GM12865 (cell line): ENCODE measurements at regions not wholly inside any gene's neighbourhood (a gene's known extent, or its start where the extent isn't known, plus 50 kb on each side); places are given as distances from the start of the nearest gene placed in this dataset.

Experiments
- DNase-seq: peaks from one replicate; pipeline ENCODE4 v3.0.0; 2010; ENCODE audit warnings: low read depth
- H3K4me3 ChIP-seq: 2 replicates; pipeline ENCODE4 v1.5.1; 2011; ENCODE audit warnings: mild to moderate bottlenecking, low read depth, low read length, control low read depth
- TF ChIP-seq, protein P1 (sequence below): IDR thresholded peaks from 2 replicates; pipeline ENCODE4 v1.5.1; 2011; ENCODE audit warnings: low read length, control low read depth, low read depth, inconsistent platforms; ENCODE audit not compliant: insufficient read depth; ENCODE audit errors: missing control alignments

DNA sequence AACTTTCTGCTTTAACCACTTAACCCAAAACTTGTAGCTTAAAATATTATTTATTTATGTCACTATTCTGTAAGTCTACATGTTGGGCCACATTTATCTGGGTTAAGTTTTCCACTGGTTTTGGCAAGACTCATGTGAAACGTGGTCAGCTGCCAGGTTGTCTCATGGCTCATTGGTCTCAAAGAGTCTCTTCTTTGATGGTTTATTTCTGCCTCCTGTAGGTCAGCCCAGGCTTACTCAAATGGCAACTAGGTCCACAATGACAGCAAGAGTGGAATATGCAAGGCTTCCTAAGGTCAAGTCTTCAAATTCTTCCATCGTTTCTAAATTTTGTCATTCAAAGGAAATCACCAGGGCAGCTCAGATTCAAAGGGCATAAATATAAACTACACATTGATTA is 828.7 kb downstream of the PCDH7 start:
- DNase-seq, result no peak
- TF ChIP-seq, protein P1, sequence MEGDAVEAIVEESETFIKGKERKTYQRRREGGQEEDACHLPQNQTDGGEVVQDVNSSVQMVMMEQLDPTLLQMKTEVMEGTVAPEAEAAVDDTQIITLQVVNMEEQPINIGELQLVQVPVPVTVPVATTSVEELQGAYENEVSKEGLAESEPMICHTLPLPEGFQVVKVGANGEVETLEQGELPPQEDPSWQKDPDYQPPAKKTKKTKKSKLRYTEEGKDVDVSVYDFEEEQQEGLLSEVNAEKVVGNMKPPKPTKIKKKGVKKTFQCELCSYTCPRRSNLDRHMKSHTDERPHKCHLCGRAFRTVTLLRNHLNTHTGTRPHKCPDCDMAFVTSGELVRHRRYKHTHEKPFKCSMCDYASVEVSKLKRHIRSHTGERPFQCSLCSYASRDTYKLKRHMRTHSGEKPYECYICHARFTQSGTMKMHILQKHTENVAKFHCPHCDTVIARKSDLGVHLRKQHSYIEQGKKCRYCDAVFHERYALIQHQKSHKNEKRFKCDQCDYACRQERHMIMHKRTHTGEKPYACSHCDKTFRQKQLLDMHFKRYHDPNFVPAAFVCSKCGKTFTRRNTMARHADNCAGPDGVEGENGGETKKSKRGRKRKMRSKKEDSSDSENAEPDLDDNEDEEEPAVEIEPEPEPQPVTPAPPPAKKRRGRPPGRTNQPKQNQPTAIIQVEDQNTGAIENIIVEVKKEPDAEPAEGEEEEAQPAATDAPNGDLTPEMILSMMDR, result no peak
- no peak overlapping the region for H3K4me3 ChIP-seq

DNA sequence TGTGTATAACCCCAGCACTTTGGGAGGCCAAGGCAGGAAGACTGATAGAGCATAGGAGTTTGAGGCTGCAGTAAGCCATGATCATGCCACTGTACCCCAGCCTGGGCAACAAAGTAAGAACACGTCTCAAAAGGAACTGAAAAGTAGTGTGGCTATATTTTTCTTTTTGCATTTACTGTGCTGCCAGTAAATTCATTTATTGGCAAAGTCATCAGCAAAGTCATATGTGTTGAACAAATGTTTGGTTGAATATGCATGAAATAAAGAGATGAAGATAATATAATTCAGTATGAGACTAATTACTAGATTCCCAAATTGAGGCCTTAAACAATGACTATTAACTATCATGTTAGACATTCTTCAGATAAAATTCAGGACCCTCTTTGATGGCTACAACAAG is 829.1 kb downstream of the PCDH7 start:
- TF ChIP-seq, protein P1, result no peak
- DNase-seq, result no peak
- H3K4me3 ChIP-seq, result no peak overlapping the region

DNA sequence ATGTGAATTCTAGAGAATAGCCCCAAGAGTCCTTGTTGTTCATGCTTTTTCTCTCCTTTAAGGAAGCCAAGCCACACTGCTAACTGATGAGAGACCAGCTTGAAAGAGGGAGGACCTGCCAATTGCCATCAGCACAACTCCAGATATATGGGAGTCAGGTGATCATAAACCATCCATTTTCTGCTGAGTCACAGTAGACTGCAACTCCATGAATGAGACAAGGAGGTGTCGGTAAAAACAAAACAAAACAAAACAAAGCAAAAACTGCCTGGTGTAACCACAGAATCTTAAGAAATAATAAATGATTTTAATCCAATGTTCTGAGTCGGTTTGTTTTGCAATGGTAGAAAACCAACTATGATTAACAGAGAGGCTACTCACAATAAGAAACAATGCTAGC is 837.3 kb downstream of the PCDH7 start:
- TF ChIP-seq, protein P1, result no peak
- no peak for DNase-seq
- H3K4me3 ChIP-seq, result no peak overlapping the region

DNA sequence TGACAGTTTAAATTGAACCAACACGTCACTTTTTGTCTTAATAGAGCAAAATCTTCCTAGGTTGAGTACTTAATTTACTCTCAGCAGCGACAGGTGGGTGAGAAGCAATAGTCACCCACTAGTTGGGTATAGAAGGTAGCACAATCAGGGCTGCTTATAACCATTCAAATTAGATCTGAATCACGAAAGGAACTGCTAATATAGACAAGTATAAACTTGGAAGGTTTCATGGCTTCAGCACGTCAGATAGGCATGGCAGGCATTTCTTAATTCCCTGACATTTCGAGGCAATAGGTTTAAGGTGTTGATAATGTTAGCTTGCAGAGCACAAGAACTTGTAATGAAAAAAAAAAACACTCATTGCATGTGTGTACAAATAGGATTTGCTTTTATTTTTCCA is 853.4 kb downstream of the PCDH7 start:
- DNase-seq, result no peak
- no peak overlapping the region for H3K4me3 ChIP-seq
- TF ChIP-seq, protein P1, result no peak

DNA sequence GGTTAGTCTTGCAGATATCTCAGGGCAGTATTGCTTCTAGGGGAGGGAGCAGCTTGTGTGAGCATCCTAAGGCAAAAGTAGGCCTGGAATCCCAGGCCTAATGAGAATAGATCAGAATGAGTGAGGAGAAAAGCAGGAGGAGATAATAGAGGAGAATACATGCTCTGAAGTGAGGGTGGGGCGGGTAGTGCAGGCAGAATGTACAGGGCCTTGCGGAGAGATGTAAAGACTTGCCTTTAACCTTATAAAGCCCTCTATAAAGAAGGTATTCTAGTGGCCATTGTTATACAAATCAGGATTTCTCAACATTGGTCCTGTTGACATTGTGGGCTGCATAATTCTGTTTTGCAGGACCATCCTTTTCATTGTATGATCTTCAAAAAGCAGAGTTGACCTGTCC is 855.3 kb downstream of the PCDH7 start:
- no peak overlapping the region for H3K4me3 ChIP-seq
- no peak for DNase-seq
- TF ChIP-seq, protein P1, result no peak

DNA sequence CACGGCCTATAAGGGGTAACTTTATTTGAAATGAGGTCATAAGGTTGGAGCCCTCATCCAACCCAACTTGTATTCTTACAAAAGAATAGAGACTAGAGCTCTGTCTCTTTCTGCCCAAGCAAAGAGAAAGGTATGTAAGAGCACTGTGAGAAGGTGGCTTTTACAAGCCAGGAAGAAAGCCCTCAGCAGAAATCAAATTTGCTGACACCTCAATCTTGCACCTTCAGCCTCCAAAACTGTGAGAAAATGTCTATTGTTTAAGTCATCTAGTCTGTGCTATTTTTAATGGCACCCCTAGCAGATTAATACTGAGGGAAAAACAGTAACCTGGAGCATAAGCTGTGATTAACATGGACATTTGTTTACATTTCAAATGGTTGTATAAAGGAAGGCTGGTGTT is 860.7 kb downstream of the PCDH7 start:
- TF ChIP-seq, protein P1, result no peak
- DNase-seq, result no peak
- no peak overlapping the region for H3K4me3 ChIP-seq

DNA sequence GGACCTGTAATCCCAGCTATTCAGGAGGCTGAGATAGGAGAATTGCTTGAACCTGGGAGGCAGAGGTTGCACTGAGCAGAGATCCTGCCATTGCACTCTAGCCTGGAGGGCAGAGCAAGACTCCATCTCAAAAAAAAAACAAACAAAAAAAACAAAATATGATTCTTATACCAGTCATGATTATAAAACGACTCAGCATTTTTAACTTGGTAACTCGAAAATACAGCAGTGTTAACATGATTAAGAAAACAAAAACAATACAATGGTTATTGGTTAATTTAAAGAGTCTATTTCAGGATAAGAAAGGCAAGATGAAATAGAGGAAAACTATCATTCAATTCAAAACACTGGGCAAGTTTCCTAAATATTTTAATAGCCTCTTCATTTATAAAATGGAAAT is 865.3 kb downstream of the PCDH7 start:
- no peak for DNase-seq
- no peak overlapping the region for H3K4me3 ChIP-seq
- TF ChIP-seq, protein P1, result no peak
